NOMO-1 treated with DMSO at 0.1 percent for 48 hours (cell line): ENCODE measurements at regions not wholly inside any gene's neighbourhood (a gene's known extent, or its start where the extent isn't known, plus 50 kb on each side); places are given as distances from the start of the nearest gene placed in this dataset.
"Not testable (repeated sequence)": the region's sequence is repeated elsewhere in the genome, so short reads cannot be mapped to it uniquely, and the experiment has no call there.

ENCODE experiments used
- DNase-seq: peaks from one replicate; lab custom pipeline; 2025; ENCODE audit not compliant: unreplicated experiment; lab: John Stamatoyannopoulos, UW

DNA sequence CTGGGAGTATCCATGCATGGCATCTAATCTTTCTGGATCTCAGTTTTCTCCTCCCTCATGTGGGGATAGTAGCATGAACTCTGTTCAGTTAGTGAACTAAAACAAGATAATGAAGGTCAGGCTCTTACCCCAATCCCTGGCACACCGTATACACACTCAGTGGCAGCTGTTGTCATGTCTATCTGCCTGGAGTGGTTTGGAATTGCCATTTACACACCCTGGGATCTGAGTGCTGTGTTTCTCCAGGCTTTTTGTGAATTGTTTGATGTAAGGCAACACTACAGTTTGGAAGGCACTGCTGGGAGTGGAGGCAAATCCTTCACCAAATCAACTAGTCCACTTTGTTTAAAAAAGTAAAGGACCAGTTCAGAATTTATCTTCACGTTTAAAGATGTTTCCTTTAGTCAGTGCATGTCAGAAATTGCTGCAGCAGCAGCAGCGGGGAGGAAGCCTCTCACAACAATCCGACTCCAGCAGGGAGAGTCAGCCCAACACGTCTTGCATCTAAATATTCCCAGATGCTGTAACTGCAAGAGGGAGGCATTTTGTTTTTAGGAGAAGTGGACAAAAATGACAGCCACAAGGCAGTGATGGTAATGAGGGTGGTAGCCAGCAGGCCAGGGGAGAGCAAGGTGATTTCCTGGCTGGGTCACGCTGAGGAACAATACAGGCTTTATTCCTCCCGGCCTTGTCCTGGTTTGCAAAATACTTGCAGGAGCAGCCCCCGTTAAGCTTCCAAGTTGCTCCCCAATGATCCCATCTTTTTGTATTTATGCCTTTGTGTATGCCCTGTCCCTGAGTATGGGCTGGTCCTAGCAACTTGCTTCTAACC is 128.5 kb upstream of the LRIG1 start:
- DNase-seq = no peak

- DNase-seq = no peak
Measured at GRCh38 chr3:66629982-66630368, 129.2 kb upstream of the LRIG1 start.

DNA sequence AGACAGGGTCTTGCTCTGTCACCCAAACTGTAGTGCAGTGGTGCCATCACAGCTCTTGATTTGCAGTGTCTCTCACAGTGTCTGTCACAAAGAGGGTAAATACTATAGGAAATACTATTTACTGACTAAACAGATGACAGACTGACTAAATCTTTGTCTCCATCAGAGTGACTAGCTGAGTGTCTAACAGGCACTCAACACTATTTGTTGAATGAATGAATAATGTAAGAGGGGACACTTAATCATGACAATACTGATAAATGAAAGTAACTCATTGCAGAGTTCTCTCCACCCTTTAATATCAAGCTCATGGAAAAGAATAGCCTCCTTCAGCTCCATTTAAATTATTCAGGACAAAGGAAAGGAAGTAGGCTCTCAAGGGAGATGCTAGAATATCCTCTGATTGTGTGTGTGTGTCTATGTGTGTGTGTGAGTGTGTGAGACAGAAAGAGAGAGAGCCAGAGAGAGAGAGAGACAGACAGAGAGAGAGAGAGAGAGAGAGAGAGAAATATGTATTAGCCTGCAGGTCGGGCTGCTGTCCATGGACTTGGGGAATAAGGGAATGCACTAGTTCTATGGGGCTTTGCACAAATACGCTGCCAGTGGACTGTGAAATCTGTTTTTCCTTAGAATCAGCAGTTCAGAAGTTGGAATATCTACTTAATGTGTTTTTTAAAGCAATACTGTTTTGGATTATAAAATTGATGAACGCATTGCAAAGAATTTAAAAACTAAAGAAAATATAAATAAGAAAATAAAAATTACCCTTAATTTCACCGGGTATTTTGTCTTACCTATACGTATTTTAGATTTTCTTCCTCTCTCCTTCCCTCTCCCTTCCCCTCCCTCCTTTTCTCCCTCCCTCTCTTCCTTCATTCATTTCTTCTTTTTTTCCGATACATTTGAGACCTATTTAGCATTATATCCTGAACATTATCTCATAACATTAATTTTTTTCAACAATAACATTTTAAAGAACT is 132.9 kb upstream of the LRIG1 start:
- DNase-seq = no peak

DNA sequence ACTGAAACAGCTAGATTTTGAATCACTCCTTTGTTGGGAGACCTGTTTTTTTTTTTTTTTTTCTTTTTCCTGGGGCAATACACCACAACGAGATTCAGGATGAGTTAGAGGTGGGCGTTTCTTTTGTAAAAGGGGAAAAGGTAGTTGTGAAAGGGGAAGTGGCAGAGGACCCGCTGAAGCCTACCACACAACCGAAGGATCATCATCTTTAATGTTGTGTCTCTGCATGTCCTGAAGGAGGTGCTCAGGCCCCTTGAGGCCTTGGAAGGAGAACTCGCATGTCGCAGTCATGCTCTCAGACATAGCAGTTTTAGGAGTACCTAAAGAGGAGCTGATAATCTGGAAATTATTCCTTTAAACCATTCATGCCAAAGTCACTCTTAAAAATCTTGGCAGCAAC is 137.9 kb upstream of the LRIG1 start:
- DNase-seq = peak; percentile 87

DNA sequence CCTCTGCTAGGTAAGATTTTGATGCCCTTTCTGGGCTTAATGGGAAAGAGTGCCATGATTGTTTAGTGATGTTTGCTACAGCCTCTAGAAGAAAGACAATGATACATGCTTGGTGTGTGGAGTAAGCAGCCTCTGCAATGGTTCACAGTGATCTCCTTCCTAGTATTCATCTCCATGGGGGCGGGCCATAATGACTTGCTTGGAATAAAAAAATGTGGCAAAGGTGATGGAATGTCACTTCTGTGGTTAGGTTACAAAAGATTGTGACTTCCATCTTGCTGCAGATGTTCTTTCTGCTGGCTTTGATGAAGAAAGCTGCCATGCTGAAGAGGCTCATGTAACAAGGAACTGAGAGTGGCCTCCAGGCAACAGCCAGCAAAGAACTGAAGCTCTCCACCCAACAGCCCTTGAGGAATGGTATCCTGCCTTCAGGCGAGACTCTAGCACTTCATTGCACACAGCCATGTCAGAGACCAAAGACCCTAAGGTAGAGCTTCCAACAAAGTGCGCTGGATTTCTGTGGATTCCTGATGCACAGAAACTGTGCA is 139.1 kb upstream of the LRIG1 start:
- DNase-seq = peak; percentile 41

DNA sequence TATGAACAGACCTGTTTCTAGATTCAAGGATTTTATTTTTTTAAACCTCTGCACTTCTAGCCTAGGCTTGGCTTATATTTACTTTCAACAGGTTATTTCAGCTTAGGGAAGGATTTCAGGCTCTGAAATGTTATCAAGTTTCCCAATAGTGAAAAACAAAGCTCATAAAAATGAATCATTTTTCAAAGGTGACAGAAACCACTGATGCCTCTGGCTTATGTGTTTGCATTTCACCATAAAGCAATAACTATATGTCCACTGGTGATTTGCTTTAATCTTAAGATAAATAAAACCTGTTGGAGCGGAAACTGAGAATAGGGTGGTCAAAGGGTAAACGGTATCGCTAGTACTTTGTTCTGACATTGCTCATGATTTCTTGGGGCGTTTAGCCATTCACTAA is 141.2 kb upstream of the LRIG1 start:
- DNase-seq = no peak

DNA sequence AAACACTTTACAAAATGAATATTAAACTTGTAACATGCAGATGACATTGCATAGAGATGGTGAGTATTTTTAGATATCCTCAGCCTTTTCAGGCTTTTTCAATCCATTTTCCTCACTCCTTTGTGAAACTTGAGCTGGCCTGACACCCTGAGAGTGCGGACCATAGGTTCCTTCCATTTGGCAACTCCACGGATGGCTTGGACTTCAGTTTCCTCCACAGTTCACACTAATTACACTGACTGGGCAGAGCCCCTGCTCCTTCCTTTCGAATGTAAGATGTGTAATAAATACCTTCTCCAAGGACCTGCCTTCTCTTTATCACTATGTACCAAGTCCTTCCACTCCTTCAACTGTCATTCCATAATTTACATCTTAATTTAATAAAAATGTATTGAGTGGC is 141.7 kb upstream of the LRIG1 start:
- DNase-seq = no peak

DNA sequence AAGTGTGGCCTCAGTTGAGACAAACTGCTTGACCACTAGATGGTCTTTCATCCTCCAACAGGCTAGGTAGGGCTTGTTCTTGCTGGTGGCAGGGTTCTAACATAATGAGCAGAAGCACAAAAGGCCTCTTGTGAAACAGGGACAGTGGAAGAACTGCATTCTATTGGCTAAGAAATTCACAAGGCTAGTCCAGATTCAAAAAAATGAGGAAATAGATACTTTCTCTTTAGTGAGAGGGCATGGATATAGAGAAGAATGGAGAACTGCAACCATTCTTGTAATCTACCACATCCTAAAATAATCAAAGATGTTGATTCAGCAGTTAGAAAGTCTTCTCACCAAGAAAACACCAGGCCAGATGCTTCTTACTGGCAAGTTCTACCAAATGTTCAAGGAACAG is 143.7 kb upstream of the LRIG1 start:
- DNase-seq = peak; percentile 99

GRCh38 chr3:66648975-66649374 is 148.2 kb upstream of the LRIG1 start:
- DNase-seq = no peak

DNA sequence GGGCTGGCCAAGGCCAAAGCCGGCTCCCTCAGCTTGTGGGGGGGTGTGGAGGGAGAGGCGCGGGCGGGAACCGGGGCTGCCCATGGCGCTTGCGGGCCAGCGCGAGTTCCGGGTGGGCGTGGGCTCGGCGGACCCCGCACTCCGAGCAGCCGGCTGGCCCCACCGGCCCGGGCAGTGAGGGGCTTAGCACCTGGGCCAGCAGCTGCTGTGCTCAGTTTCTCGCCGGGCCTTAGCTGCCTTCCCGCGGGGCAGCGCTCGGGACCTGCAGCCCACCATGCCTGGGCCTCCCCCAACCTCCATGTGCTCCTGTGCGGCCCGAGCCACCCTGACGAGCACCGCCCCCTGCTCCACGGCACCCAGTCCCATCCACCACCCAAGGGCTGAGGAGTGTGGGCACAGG is 150.7 kb upstream of the LRIG1 start:
- not testable (repeated sequence) for DNase-seq

DNA sequence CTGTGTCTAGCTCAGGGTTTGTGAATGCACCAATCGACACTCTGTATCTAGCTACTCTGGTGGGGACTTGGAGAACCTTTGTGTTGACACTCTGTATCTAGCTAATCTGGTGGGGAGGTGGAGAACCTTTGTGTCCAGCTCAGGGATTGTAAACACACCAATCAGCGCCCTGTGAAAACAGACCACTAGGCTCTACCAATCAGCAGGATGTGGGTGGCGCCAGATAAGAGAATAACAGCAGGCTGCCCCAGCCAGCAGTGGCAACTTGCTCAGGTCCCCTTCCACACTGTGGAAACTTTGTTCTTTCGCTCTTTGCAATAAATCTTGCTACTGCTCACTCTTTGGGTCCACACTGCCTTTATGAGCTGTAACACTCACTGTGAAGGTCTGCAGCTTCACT is 151.3 kb upstream of the LRIG1 start:
- not testable (repeated sequence) for DNase-seq

- DNase-seq = no peak
Measured at GRCh38 chr3:66655044-66655443, 154.2 kb upstream of the LRIG1 start.

DNA sequence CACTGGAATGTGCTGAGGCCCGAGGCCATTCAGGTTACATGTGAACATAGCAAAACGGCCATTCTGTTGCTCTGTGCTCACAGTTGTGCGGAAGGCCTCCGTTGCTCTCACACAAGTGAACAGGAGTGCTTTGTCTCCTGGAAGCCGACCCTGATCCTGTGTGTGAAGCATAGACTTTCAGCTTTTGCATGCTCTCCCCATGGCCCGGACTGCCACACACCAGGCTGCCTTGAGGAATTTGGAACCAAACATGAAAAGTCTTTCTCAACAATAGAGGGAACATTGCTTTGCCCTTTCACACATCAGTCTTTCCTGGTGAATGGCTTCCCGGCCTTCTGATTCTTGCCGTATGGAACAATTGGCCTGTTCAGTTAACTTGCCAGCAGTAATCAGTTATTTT is 154.8 kb upstream of the LRIG1 start:
- no peak for DNase-seq

DNA sequence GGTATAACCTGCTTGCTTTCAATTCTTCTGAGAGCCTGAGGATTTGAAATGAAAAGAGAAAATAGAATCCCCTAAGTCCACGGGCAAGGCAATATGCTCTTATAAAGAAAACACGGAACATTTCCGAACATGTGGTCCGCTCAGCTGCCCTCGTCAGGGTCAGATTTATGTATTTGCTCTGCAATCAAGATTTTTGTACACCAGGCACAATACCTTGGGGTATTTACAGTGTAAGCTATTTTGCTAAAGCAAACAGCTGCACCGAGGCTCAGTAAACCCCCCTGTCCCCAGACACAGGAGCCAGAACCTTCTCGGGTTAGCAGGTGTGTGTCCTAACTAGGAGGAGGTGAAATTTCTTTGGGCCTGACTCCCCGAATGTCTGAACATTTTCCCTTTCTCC is 155.8 kb upstream of the LRIG1 start:
- DNase-seq = no peak

DNA sequence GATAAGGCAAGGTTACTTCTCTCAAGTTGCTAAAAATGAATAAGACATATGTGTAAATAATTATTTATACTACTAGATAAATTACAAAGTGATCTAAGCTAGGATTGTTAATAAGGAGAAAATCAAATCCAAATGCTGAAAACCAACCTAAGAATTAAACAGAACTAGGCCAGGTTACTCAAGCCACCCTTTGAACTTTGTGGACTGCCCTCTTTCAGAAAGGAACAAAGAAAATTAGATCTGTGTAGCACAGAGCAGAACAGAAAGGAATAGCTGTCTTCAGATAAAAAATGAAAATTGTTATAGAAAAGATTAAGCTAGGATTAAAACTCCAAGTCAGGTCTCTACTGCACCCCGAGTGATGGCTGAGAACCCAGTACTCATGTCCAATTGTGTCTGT is 158.2 kb upstream of the LRIG1 start:
- DNase-seq = no peak

GRCh38 chr3:66661628-66662027 is 160.8 kb upstream of the LRIG1 start:
- no peak for DNase-seq

DNA sequence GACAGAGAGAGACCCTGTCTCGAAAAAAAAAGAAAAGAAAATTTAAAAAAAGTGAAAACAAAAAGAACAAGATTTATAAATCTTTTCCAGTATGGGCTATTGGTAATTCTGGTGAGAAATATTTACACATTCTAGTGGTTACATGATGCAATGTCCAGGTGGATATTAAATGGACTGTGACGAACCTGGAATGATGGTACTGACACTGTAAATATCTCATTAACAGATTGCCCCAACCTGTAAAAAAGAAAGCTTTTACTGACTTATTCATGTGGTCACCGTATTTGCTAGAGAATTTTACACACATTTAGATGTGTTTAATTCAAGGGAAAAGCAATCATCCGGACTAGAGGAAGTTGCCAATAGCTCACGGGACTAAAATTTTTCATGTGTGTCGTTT is 162.1 kb upstream of the LRIG1 start:
- no peak for DNase-seq

DNA sequence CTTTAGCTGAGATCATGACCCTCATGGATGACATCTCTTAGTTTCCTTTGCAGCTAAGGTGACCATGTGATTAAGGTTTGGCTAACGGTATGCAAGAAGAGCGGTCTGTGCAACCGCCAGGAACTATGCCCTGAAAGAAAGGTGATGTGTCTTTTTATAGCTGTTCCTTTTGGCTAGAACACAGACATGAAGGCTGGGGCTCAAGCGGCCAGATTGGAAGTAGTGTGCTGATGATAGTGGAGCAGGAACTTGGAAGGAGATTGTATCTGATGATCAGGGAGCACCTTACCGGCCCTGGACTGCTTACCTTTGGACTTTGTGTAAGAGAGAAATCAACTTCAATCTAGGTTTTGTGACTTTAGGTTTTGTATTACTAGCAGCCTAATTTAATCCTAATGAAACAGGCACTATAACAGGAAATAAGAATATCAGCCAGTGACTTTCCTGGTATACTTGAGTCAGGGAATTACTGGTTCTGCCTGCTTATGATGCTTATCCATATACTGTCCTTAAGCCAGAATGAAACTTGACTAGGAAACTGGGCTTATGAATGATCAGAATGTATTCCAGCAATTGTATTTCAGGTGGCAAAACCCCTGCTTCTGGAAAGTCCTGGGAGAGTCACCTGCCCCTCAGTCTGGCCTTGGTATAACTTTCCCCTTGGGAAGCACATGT is 164.3 kb upstream of the LRIG1 start:
- no peak for DNase-seq

DNA sequence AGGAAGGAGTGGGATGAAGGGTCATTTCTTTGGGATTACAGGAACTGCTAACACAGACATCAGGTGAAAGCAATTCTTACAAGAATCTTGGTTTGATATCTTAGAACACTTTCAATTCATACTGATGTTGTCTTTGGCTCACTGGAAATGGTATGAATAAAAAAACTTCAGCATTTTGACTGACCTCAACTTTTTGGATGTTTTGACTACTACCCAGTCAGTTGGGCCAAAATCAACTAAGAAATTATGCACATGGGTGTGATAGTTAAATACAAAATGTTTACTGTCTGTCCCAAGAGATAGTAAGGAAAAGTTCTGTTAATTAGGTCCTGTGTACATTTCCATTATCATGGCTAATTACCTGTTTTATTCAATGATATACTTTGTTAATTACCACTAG is 165.5 kb upstream of the LRIG1 start:
- no peak for DNase-seq

DNA sequence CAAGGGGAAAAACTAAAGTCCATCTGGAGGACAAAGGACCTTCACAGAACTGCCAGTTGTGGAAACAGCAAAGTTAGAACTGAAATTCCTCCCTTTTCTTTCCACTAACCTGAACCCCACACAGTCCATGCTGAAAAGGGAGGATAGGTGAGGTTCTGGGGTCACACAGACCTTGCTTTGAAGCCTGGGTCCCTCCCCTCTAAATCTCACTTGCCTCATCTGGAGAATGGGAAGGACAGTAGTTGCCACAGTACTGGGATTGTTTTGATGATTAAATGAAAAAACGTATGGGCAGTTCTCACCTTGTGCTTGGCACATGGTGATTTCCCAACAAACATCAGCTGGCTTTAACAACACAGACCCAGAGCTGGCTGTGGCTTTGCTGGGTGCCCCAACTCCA is 166.4 kb upstream of the LRIG1 start:
- no peak for DNase-seq

GRCh38 chr3:66671291-66671690 is 170.5 kb upstream of the LRIG1 start:
- DNase-seq = no peak
